Kidney epithelial cell (primary cell): ENCODE measurements at regions not wholly inside any gene's neighbourhood (a gene's known extent, or its start where the extent isn't known, plus 50 kb on each side); places are given as distances from the start of the nearest gene placed in this dataset.

Experiments used
- DNase-seq: peaks from one replicate; pipeline ENCODE4 v3.0.0-alpha.2; 2010; ENCODE audit warnings: low read depth
- H3K27me3 ChIP-seq: 2 replicates; pipeline ENCODE4 v1.6.0; 2011; ENCODE audit warnings: low read length; ENCODE audit not compliant: control insufficient read depth, insufficient read depth
- H3K36me3 ChIP-seq: 2 replicates; pipeline ENCODE4 v1.5.1; 2011; ENCODE audit warnings: low read length; ENCODE audit not compliant: control insufficient read depth, insufficient read depth
- H3K4me3 ChIP-seq: 2 replicates; pipeline ENCODE4 v1.5.1; 2011; ENCODE audit warnings: low read depth, mild to moderate bottlenecking, control low read depth, low read length
- CTCF ChIP-seq: IDR thresholded peaks from 2 replicates; pipeline ENCODE4 v1.5.1; 2011; ENCODE audit warnings: mild to moderate bottlenecking, moderate library complexity, low read length, control low read depth, inconsistent platforms; ENCODE audit not compliant: insufficient read depth, poor library complexity, severe bottlenecking

GRCh38 chr11:106295974-106296373 is 218.5 kb downstream of the AASDHPPT start:
- no peak overlapping the region for H3K4me3 ChIP-seq
- no peak for DNase-seq
- H3K36me3 ChIP-seq, result no peaks in the 10 kb centered on the region
- no peak for TF ChIP-seq CTCF
- H3K27me3 ChIP-seq, result no peaks in the 10 kb centered on the region

GRCh38 chr11:106302416-106302815 is 225.0 kb downstream of the AASDHPPT start:
- TF ChIP-seq CTCF, result no peak
- Histone ChIP-seq H3K36me3 (no peaks in the 10 kb centered on the region), H3K4me3 (no peak overlapping the region), H3K27me3 (no peaks in the 10 kb centered on the region)
- no peak for DNase-seq

- H3K36me3 ChIP-seq, result no peaks in the 10 kb centered on the region
- no peak for TF ChIP-seq CTCF
- no peaks in the 10 kb centered on the region for H3K27me3 ChIP-seq
- no peak overlapping the region for H3K4me3 ChIP-seq
- DNase-seq, result no peak
These were observed 226.8 kb downstream of the AASDHPPT start for GRCh38 chr11:106304274-106304673.

DNA sequence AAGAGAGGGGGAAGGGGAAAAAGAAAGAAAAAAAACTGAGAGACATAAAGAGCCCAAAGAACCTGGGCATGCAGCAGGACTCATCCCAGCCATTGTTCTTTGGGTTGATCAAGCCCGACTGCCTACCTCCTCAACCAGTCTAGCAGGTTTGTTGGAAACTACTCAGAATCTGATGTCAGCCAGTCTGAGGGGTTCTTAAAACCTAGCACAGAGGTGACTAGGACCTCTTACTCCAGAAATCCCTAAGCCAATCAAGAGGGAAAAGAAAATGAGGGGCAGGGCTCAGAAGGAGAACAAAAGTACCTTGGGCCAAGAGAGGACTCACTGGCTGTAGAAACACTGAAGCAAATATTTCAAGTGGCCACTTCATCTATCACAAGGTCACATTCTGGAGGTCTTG is 228.0 kb downstream of the AASDHPPT start:
- no peak for TF ChIP-seq CTCF
- no peak for DNase-seq
- Histone ChIP-seq H3K4me3 (no peak overlapping the region), H3K36me3 (no peaks in the 10 kb centered on the region), H3K27me3 (no peaks in the 10 kb centered on the region)

- no peak overlapping the region for H3K4me3 ChIP-seq
- no peaks in the 10 kb centered on the region for H3K27me3 ChIP-seq
- H3K36me3 ChIP-seq, result no peaks in the 10 kb centered on the region
- no peak for DNase-seq
- peak; percentile 36 for TF ChIP-seq CTCF
These were observed 229.5 kb downstream of the AASDHPPT start for GRCh38 chr11:106306942-106307341.

GRCh38 chr11:106309070-106309684 is 231.7 kb downstream of the AASDHPPT start:
- TF ChIP-seq CTCF, result no peak
- DNase-seq, result no peak
- Histone ChIP-seq H3K4me3 (no peak overlapping the region), H3K27me3 (no peaks in the 10 kb centered on the region), H3K36me3 (no peaks in the 10 kb centered on the region)
